Ammon's horn (tissue), 1 donor: ENCODE measurements at regions not wholly inside any gene's neighbourhood (a gene's known extent, or its start where the extent isn't known, plus 50 kb on each side); places are given as distances from the start of the nearest gene placed in this dataset.
A peak's percentile ranks its signal among the peaks of the same experiment; 100 is the strongest.
"Not testable (repeated sequence)": the region's sequence is repeated elsewhere in the genome, so short reads cannot be mapped to it uniquely, and the experiment has no call there.

ENCODE experiments used
- DNase-seq: peaks from one replicate; pipeline ENCODE4 v3.0.0-alpha.2; 2016; ENCODE audit warnings: low spot score

GRCh38 chr6:26799903-26800633 lies 140.5 kb upstream of the ZNF322 start:
- not testable (repeated sequence) for DNase-seq

GRCh38 chr6:26803762-26804161 lies 144.2 kb upstream of the ZNF322 start:
- not testable (repeated sequence) for DNase-seq

GRCh38 chr6:26811486-26812116 lies 152.1 kb upstream of the ZNF322 start:
- not testable (repeated sequence) for DNase-seq

- DNase-seq, result not testable (repeated sequence)
Measured at GRCh38 chr6:26818640-26819225, 159.2 kb upstream of the ZNF322 start.

- DNase-seq, result not testable (repeated sequence)
Measured at GRCh38 chr6:26827965-26828364, 168.4 kb upstream of the ZNF322 start.

GRCh38 chr6:26829480-26829879 lies 169.9 kb upstream of the ZNF322 start:
- not testable (repeated sequence) for DNase-seq

- DNase-seq, result not testable (repeated sequence)
Measured at GRCh38 chr6:26830992-26831391, 171.4 kb upstream of the ZNF322 start.

GRCh38 chr6:26835707-26836106 lies 176.2 kb upstream of the ZNF322 start:
- DNase-seq, result not testable (repeated sequence)

- DNase-seq, result not testable (repeated sequence)
Measured at GRCh38 chr6:26836657-26837056, 177.1 kb upstream of the ZNF322 start.

- DNase-seq, result not testable (repeated sequence)
Measured at GRCh38 chr6:26844823-26845222, 185.3 kb upstream of the ZNF322 start.

GRCh38 chr6:26857289-26857688 lies 197.7 kb upstream of the ZNF322 start:
- DNase-seq, result not testable (repeated sequence)

- DNase-seq, result not testable (repeated sequence)
Measured at GRCh38 chr6:26859067-26859770, 199.7 kb upstream of the ZNF322 start.

GRCh38 chr6:26859771-26860163 lies 200.2 kb upstream of the ZNF322 start:
- not testable (repeated sequence) for DNase-seq

GRCh38 chr6:26861913-26862312 lies 202.4 kb upstream of the ZNF322 start:
- not testable (repeated sequence) for DNase-seq

GRCh38 chr6:26863641-26864040 lies 204.1 kb upstream of the ZNF322 start:
- not testable (repeated sequence) for DNase-seq

GRCh38 chr6:26898785-26899184 lies 239.2 kb upstream of the ZNF322 start:
- DNase-seq, result not testable (repeated sequence)

GRCh38 chr6:26924206-26924605 lies 264.7 kb upstream of the ZNF322 start:
- DNase-seq, result not testable (repeated sequence)

GRCh38 chr6:26928190-26928589 lies 268.6 kb upstream of the ZNF322 start:
- DNase-seq, result not testable (repeated sequence)

GRCh38 chr6:26937258-26937657 lies 277.7 kb upstream of the ZNF322 start:
- not testable (repeated sequence) for DNase-seq

GRCh38 chr6:26951211-26951610 lies 291.7 kb upstream of the ZNF322 start:
- DNase-seq, result not testable (repeated sequence)

- DNase-seq, result peak; percentile 51
Measured at GRCh38 chr6:26956078-26956600, 291.4 kb upstream of the PRSS16 start.

GRCh38 chr6:26956601-26957184 lies 290.8 kb upstream of the PRSS16 start:
- peak; percentile 74 for DNase-seq
